CD4-positive, alpha-beta T cell (primary cell): ENCODE measurements at regions not wholly inside any gene's neighbourhood (a gene's known extent, or its start where the extent isn't known, plus 50 kb on each side); places are given as distances from the start of the nearest gene placed in this dataset.

Experiments used
- ATAC-seq: fragments of 200-7000 bp; cut with Tn5 transposase; one replicate; pipeline ENCODE4 v1.10.0; 2022; ENCODE audit warnings: mild to moderate bottlenecking; ENCODE audit not compliant: poor library complexity
- CTCF ChIA-PET: fragments of 350-600 bp; sonication (Branson Sonifier 250); formaldehyde crosslinking; loops from one replicate; lab custom pipeline; 2021; ENCODE audit warnings: antibody characterized with exemption, inconsistent platforms; lab: Charles Lee
- POLR2A ChIA-PET: fragments of 350-600 bp; sonication (Branson Sonifier 250); formaldehyde crosslinking; loops from one replicate; lab custom pipeline; 2021; ENCODE audit warnings: antibody characterized with exemption, inconsistent platforms; lab: Charles Lee
- DNase-seq, 14 experiments: peaks; one replicate each; pipeline ENCODE4 v3.0.0-alpha.2; 2013 to 2020; ENCODE audit warnings: mixed read lengths in 2 of 14
- H3K27ac ChIP-seq, 2 donors: one replicate each; pipeline versions ENCODE4 v1.5.1 to v1.7.0; 2013; ENCODE audit warnings: low read length in 2 of 2, low read depth in 1 of 2, mild to moderate bottlenecking in 1 of 2
- H3K27me3 ChIP-seq, 2 experiments: 1 replicate in 1 of 2; 2 replicates in 1 of 2; pipeline versions ENCODE4 v1.6.1 to v1.7.0; 2013; ENCODE audit warnings: low read length in 2 of 2, control low read depth in 1 of 2, mild to moderate bottlenecking in 1 of 2, moderate library complexity in 1 of 2; ENCODE audit not compliant: insufficient read depth in 2 of 2, control insufficient read depth in 1 of 2
- H3K36me3 ChIP-seq: one replicate; pipeline ENCODE4 v1.6.1; 2013; ENCODE audit warnings: low read length, control low read depth; ENCODE audit not compliant: insufficient read depth
- H3K4me1 ChIP-seq: one replicate; pipeline ENCODE4 v1.6.1; 2013; ENCODE audit warnings: low read length, control low read depth; ENCODE audit not compliant: insufficient read depth
- H3K4me3 ChIP-seq: one replicate; pipeline ENCODE4 v1.5.1; 2013; ENCODE audit warnings: mild to moderate bottlenecking, low read length, moderate library complexity
- H3K9me3 ChIP-seq, 2 experiments: 1 replicate in 1 of 2; 2 replicates in 1 of 2; pipeline versions ENCODE4 v1.6.1 to v1.7.0; 2013; ENCODE audit warnings: low read length in 2 of 2, mild to moderate bottlenecking in 2 of 2, control low read depth in 1 of 2, moderate library complexity in 1 of 2; ENCODE audit not compliant: control insufficient read depth in 1 of 2, insufficient read depth in 1 of 2
- H3K27ac Mint-ChIP-seq: one replicate; pipeline ENCODE4 v1.8.0; 2020; ENCODE audit warnings: mixed read lengths
- H3K27me3 Mint-ChIP-seq: one replicate; pipeline ENCODE4 v1.8.0; 2021; ENCODE audit warnings: mixed read lengths
- H3K36me3 Mint-ChIP-seq: one replicate; pipeline ENCODE4 v1.8.0; 2021; ENCODE audit warnings: low read depth, mixed read lengths
- H3K4me1 Mint-ChIP-seq: one replicate; pipeline ENCODE4 v1.8.0; 2021; ENCODE audit warnings: low read depth, mixed read lengths
- H3K4me3 Mint-ChIP-seq: one replicate; pipeline ENCODE4 v1.8.0; 2020; ENCODE audit warnings: mild to moderate bottlenecking, mixed read lengths
- H3K9me3 Mint-ChIP-seq: one replicate; pipeline ENCODE4 v1.8.0; 2020; ENCODE audit warnings: mixed read lengths
- intact Hi-C, 2 experiments: fragments of 100-400 bp; cut with DNase I in 1 of 2; cut with micrococcal nuclease in 1 of 2; formaldehyde crosslinking; loops; one replicate each; pipeline versions ENCODE4 v1.15.1 to v1.9.0; 2023 to 2025; cut with DNase I, micrococcal nuclease
- TF ChIP-seq, protein P1 (sequence below): fragments of 200-600 bp; IDR thresholded peaks from one replicate; pipeline ENCODE4 v1.8.0; 2022; ENCODE audit warnings: antibody characterized with exemption, mild to moderate bottlenecking

DNA sequence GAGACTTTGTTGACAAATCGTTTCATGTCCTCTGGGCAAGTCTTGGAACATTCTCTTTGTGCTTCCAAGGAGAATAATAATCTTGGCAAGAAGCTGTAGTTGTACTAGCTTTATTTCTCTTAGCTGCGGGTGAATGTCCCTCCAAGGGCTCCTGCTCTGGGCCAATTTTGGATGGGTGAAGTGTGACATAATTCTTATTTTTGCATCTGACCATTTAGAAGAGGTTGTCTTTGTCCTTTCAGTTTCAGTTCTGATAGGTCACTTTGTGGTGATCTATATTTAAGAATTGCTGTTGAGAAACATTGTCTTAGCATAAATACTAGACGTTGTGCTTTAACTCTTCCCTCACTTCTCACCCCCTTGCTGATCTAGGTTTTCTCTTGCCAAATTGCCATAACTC is 164.8 kb upstream of the RORA start:
- H3K27me3 Mint-ChIP-seq: peaks cover 22% of the 10 kb centered on the region
- H3K9me3 Mint-ChIP-seq: no peaks in the 10 kb centered on the region
- H3K4me3 ChIP-seq: no peak overlapping the region
- no peaks in the 10 kb centered on the region for H3K36me3 ChIP-seq
- no peaks in the 10 kb centered on the region for H3K4me1 ChIP-seq
- intact Hi-C loops: no loop called here
- no peak for DNase-seq
- no peak overlapping the region for H3K27ac ChIP-seq
- peaks cover 0 to under 1% of the 10 kb centered on the region in 2 experiments for H3K27me3 ChIP-seq
- TF ChIP-seq, protein P1, sequence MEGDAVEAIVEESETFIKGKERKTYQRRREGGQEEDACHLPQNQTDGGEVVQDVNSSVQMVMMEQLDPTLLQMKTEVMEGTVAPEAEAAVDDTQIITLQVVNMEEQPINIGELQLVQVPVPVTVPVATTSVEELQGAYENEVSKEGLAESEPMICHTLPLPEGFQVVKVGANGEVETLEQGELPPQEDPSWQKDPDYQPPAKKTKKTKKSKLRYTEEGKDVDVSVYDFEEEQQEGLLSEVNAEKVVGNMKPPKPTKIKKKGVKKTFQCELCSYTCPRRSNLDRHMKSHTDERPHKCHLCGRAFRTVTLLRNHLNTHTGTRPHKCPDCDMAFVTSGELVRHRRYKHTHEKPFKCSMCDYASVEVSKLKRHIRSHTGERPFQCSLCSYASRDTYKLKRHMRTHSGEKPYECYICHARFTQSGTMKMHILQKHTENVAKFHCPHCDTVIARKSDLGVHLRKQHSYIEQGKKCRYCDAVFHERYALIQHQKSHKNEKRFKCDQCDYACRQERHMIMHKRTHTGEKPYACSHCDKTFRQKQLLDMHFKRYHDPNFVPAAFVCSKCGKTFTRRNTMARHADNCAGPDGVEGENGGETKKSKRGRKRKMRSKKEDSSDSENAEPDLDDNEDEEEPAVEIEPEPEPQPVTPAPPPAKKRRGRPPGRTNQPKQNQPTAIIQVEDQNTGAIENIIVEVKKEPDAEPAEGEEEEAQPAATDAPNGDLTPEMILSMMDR: no peak
- POLR2A ChIA-PET: no interaction called here
- H3K36me3 Mint-ChIP-seq: no peaks in the 10 kb centered on the region
- CTCF ChIA-PET: no interaction called here
- ATAC-seq: no peak
- no peaks in the 10 kb centered on the region for H3K4me1 Mint-ChIP-seq
- H3K27ac Mint-ChIP-seq: no peak overlapping the region
- H3K9me3 ChIP-seq: no peaks in the 10 kb centered on the region
- no peak overlapping the region for H3K4me3 Mint-ChIP-seq

DNA sequence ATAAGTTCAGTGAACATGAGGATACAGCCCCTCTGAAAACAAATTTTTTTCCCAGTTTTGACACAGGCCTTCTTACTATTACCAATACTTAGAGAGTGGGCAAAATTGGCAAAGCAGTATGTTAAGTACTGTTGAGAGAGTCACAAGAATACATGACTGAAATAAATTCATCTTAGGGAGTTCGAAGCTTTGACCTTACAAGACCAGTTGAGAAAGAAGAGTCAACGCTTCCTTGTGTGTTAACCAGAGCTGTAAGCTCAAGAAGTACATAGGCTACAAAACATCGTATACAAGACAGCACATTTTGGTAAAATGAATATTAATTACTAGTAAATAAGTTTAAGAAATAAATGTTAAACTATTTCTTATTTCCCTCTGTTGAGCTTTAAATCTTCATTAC is 164.4 kb upstream of the RORA start:
- no peaks in the 10 kb centered on the region for H3K36me3 Mint-ChIP-seq
- ATAC-seq (no peak), DNase-seq (no peak)
- Histone ChIP-seq H3K27ac (no peak overlapping the region), H3K4me3 (no peak overlapping the region), H3K4me1 (no peaks in the 10 kb centered on the region), H3K9me3 (no peaks in the 10 kb centered on the region), H3K27me3 (no peaks in the 10 kb centered on the region), H3K36me3 (no peaks in the 10 kb centered on the region)
- H3K9me3 Mint-ChIP-seq: peaks cover under 1% of the 10 kb centered on the region
- TF ChIP-seq, protein P1: no peak
- CTCF ChIA-PET: no interaction called here
- no peak overlapping the region for H3K4me3 Mint-ChIP-seq
- H3K4me1 Mint-ChIP-seq: no peaks in the 10 kb centered on the region
- POLR2A ChIA-PET: no interaction called here
- intact Hi-C loops: no loop called here
- H3K27me3 Mint-ChIP-seq: peaks cover 22% of the 10 kb centered on the region
- no peak overlapping the region for H3K27ac Mint-ChIP-seq

DNA sequence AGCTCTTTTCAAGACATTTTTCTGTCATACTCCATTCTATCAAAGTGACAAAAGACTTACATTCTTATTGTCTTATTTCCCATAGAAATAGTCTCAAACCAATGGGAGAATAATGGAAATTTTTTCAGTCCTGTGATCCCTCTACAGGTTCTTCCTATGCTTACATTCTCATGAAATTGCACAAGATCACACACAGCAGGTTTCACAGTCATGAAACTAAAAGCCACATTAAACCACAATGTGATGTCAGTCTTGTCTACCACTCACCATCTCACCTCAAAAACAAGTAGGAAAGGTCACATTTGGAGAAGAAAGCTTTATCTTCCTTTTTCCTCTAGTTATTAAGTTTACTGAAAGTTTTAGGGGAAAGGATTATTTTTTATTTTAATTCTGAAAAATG is 161.0 kb upstream of the RORA start:
- Histone ChIP-seq H3K4me3 (no peak overlapping the region), H3K9me3 (no peaks in the 10 kb centered on the region), H3K4me1 (no peaks in the 10 kb centered on the region), H3K27me3 (peaks cover 0 to 2% of the 10 kb centered on the region in 2 experiments), H3K36me3 (no peaks in the 10 kb centered on the region), H3K27ac (no peak overlapping the region)
- Mint-ChIP-seq H3K27me3 (peaks cover 27% of the 10 kb centered on the region), H3K36me3 (no peaks in the 10 kb centered on the region), H3K4me1 (no peaks in the 10 kb centered on the region), H3K27ac (no peak overlapping the region), H3K4me3 (no peak overlapping the region), H3K9me3 (peaks cover 6% of the 10 kb centered on the region)
- ATAC-seq: no peak
- TF ChIP-seq, protein P1: no peak
- POLR2A ChIA-PET: no interaction called here
- no peak for DNase-seq
- CTCF ChIA-PET: no interaction called here
- intact Hi-C loops: no loop called here
